Progenitor cell of endocrine pancreas (in vitro differentiated cells): ENCODE measurements at regions not wholly inside any gene's neighbourhood (a gene's known extent, or its start where the extent isn't known, plus 50 kb on each side); places are given as distances from the start of the nearest gene placed in this dataset.
A peak's percentile ranks its signal among the peaks of the same experiment; 100 is the strongest.
"Not testable (repeated sequence)": the region's sequence is repeated elsewhere in the genome, so short reads cannot be mapped to it uniquely, and the experiment has no call there.

ENCODE experiments used
- DNase-seq: peaks from one replicate; pipeline ENCODE4 v3.0.0; 2021; ENCODE audit warnings: low spot score; ENCODE audit not compliant: unreplicated experiment
- H3K27ac Mint-ChIP-seq: 2 replicates; pipeline ENCODE4 v1.8.0; 2021; ENCODE audit warnings: mild to moderate bottlenecking, moderate library complexity, mixed read lengths
- H3K27me3 Mint-ChIP-seq: 2 replicates; pipeline ENCODE4 v1.8.0; 2021; ENCODE audit warnings: mixed read lengths
- H3K36me3 Mint-ChIP-seq: 2 replicates; pipeline ENCODE4 v1.8.0; 2022; ENCODE audit warnings: mixed read lengths; ENCODE audit not compliant: insufficient read depth
- H3K4me1 Mint-ChIP-seq: 2 replicates; pipeline ENCODE4 v1.8.0; 2021; ENCODE audit warnings: low read depth, mixed read lengths
- H3K4me3 Mint-ChIP-seq: 2 replicates; pipeline ENCODE4 v1.8.0; 2021; ENCODE audit warnings: low read depth, mild to moderate bottlenecking, moderate library complexity, mixed read lengths
- H3K9me3 Mint-ChIP-seq: 2 replicates; pipeline ENCODE4 v1.8.0; 2021; ENCODE audit warnings: low read depth, mixed read lengths
- TF ChIP-seq, protein P1 (sequence below): fragments of 200-600 bp; sonication (generic); IDR thresholded peaks from one replicate; pipeline ENCODE4 v1.5.0; 2021; ENCODE audit warnings: antibody characterized with exemption, mild to moderate bottlenecking; ENCODE audit not compliant: unreplicated experiment

DNA sequence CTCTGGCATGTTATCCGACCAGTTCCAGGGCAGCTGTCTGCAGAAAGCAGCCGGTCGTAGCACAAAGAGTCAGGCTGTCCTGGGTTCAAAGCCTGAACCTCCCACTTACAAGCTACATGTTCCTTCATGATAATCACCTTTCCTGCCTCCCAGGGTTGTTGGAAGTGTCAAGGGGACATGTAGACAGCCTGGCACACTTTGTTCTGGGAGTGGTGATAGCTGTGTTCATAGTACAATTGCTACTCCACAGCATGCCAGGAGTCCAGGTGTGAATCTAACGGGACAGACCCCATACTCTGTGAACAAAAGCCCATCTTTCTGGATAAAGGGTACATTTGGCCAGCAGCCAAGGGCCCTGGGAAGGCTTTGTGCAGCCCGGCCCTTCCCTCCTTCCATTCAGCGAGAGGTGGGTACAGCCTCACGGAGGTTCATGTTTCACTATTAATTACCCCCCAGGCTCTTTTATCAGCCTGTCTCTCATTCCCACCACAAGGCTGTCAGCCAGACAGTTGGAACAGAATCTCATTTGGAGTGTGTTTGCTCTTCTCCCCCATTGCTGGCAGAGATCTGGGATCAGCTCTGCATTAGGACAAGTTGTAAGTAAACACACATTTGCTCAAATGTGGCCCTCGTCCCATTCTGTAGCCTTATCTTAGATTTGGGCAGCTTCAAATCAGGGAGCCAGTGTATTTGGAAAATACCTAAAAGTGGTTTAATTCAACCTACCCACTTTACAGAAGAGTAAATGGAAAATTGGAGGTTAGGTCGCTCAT lies 101.2 kb downstream of the PROP1 start:
- not testable (repeated sequence) for DNase-seq, H3K27ac Mint-ChIP-seq, H3K4me1 Mint-ChIP-seq, H3K4me3 Mint-ChIP-seq, H3K9me3 Mint-ChIP-seq, H3K36me3 Mint-ChIP-seq, H3K27me3 Mint-ChIP-seq

DNA sequence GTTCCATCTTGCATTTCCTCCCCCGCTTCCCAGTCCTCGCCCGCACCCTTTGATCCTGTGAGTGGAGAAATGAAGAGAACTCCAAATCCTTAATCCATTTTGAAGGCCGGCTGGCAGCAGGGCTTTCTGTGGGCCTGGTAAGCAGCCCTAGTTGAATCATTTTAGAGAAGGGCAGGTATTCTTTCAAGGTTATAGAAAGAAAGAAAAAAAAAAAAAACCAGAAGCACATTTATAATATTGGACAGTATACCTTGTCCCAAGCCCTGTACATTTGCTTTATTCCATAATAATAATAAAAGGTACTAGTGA lies 103.7 kb downstream of the PROP1 start:
- H3K9me3 Mint-ChIP-seq, DNase-seq, H3K36me3 Mint-ChIP-seq: not testable (repeated sequence)

DNA sequence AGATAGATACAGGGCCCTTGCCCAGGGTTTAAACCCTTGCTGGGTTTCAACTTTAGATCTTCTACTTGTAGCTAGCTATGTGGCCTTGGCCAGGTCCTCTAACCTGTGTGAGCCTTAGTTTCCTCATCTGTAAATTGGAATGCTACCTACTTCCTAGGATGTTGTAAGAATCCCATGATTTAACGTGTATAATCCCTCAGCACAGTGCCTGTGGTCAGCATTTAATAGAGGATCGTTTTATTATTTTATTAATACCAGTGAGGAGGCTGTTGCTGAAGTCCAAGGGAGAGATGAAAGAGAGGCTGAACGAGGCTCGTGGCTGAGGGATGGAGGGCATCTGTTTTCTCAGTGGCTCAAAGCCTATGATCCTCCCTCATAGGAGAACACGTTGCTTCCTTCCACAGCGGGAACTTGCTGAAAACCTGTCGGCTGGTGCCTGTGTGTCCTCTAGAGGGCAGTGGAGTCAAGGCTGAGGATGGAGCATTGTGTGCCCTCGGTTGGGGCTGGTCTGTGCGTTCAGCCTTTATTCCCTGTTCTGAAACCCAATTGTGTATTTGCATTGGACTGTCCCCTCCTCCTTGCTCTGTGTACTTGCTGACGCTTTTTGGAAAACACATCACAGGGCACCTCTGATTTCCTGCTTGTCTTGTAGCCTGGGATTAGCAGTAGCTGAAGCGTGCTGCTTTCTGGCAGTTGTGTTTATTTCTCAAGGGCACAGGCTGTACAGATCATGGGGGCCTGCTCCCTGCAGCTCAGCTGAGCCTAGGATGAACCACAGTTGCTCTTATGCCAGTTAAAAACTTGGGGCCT lies 104.3 kb downstream of the PROP1 start:
- H3K36me3 Mint-ChIP-seq, H3K4me3 Mint-ChIP-seq, DNase-seq, H3K27me3 Mint-ChIP-seq, H3K27ac Mint-ChIP-seq, H3K9me3 Mint-ChIP-seq, H3K4me1 Mint-ChIP-seq: not testable (repeated sequence)
- TF ChIP-seq, protein P1, sequence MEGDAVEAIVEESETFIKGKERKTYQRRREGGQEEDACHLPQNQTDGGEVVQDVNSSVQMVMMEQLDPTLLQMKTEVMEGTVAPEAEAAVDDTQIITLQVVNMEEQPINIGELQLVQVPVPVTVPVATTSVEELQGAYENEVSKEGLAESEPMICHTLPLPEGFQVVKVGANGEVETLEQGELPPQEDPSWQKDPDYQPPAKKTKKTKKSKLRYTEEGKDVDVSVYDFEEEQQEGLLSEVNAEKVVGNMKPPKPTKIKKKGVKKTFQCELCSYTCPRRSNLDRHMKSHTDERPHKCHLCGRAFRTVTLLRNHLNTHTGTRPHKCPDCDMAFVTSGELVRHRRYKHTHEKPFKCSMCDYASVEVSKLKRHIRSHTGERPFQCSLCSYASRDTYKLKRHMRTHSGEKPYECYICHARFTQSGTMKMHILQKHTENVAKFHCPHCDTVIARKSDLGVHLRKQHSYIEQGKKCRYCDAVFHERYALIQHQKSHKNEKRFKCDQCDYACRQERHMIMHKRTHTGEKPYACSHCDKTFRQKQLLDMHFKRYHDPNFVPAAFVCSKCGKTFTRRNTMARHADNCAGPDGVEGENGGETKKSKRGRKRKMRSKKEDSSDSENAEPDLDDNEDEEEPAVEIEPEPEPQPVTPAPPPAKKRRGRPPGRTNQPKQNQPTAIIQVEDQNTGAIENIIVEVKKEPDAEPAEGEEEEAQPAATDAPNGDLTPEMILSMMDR, result peak; percentile 42

More for the DNA sequence above, 103.7 kb downstream of the PROP1 start:
- H3K4me1 Mint-ChIP-seq, H3K27me3 Mint-ChIP-seq, H3K4me3 Mint-ChIP-seq, H3K27ac Mint-ChIP-seq: not testable (repeated sequence)

DNA sequence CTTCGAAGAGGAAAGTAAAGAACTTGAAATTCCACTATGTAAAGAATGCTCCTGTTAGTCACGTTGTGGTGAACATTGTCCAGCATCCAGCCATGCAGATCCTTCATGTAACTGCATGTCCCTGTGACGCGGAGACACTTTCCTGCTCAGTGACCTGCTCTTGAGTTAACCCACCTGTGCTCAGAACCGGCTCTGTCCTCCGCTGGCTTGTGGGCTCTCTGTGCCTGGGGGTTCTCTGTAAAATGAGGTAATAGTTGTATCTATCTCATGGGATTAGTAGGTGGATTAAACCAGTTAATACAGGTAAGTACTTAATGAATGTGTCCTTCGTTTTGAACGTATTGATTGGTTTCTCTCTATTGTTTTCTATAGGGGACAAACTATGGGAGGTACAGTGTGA lies 100.6 kb upstream of the FAM153A start:
- H3K36me3 Mint-ChIP-seq, H3K4me1 Mint-ChIP-seq, H3K27me3 Mint-ChIP-seq, H3K27ac Mint-ChIP-seq, DNase-seq, H3K9me3 Mint-ChIP-seq, H3K4me3 Mint-ChIP-seq: not testable (repeated sequence)

DNA sequence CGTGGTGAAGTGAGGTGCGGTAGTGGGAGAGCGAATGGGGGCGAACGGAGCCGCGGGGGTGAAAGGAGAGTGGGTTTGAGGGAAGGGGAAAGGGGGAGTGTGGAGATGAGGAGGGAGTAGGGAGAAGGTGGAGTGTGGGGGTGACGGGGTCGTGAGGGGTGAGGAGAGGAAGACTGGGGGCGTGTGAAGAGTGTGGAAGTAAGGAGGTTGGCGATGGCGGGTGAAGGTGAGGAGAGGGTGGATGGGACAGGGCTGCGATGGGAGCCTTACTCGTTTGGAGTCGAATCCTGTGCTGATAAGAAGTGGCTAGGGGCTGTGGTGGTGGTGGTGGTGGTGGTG lies 93.2 kb upstream of the FAM153A start:
- not testable (repeated sequence) for H3K27me3 Mint-ChIP-seq, DNase-seq, H3K36me3 Mint-ChIP-seq, H3K4me1 Mint-ChIP-seq, H3K9me3 Mint-ChIP-seq, H3K27ac Mint-ChIP-seq
- H3K4me3 Mint-ChIP-seq, result peak overlapping the region; percentile 74

DNA sequence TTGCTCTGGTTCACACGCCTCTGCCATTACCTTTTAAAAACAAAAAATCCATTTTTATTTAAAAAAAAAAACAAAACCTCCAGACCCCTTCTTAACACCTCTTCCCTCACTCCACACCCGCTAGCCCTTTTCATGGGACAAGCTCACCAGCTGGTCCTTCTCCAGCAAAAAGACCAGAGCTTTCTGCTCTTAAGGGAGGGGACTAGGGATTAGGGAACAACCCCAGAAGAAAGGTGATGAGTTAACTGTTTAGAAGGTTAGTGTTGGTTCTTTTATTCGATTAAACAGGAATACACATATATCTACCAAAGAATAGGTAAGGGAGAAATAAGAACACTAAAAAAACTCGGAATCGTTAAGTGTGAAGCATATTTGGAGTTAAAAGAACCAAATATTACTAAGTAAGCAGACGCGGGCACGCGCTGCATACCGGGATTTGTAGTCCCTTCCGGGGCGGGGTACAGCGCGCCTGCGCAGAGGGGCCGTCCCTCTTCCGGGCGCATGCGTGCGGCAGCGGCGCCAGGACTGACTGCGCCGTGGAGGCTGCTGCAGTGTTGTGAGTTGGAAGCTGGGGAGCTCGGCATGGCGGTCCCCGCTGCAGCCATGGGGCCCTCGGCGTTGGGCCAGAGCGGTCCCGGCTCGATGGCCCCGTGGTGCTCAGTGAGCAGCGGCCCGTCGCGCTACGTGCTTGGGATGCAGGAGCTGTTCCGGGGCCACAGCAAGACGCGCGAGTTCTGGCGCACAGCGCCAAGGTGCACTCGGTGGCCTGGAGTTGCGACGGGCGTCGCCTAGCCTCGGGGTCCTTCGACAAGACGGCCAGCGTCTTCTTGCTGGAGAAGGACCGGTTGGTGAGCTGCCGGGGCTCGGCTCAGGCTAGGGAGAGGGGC lies 92.6 kb upstream of the FAM153A start:
- not testable (repeated sequence) for H3K27me3 Mint-ChIP-seq, DNase-seq, H3K4me1 Mint-ChIP-seq, H3K27ac Mint-ChIP-seq, H3K4me3 Mint-ChIP-seq, H3K9me3 Mint-ChIP-seq, H3K36me3 Mint-ChIP-seq

DNA sequence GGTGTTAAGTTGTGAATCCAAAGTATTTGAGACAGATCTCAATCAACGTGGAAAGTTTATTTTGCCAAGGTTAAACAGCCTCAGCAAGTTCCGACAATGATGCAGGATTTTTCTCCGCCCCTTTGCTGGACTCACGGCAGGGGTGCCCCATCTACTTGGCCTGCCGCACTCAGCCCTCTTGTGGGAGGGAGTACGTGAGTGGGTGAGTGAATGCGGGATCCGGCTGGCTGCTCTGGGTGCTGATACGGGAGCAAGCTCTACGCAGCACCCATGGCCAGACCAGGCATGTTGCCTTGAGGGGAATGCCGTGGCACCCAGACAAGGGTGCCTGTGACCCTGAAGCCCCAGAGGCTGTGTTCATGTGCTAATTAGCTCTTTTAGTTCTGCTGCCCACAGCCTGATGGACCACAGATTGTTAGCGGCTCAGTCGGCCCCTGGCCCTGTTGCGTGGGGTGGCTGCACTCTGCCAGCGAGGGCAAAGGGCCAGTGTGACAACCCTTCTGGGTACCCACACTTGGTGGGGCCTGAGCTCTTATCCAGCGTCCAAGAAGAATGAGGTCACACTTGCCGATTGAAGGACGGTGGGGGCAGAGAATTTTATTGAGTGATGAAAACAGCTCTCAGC lies 81.2 kb upstream of the FAM153A start:
- H3K27ac Mint-ChIP-seq, H3K4me3 Mint-ChIP-seq, H3K27me3 Mint-ChIP-seq, H3K4me1 Mint-ChIP-seq, H3K9me3 Mint-ChIP-seq, DNase-seq, H3K36me3 Mint-ChIP-seq: not testable (repeated sequence)

DNA sequence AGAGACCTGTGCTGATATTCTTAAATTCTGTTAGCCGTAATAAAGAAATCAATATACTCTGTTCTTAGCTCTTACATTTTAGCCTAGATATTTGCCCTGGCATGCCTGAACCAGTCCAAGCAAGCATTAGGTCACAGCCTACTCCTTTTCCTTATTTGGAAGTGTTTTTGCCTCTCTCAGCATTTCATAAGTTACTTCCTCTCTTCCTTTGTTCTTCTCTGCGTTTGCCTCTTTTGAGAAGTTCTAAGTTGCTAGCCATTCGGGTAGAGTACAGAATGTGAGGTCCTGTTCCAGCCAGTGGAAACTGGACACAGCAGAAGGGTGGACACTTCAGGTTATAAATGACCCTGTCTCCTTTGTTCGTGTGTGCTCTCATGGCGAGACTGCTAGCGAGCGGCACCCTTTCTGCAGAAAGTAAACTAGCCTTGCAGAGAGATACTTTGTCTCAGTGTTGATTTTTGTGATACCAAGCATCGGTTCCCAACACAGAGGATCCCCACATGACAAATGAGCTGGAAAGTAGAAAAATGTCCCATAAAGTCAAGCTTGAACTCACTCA lies 75.0 kb upstream of the FAM153A start:
- not testable (repeated sequence) for DNase-seq, H3K27me3 Mint-ChIP-seq, H3K36me3 Mint-ChIP-seq, H3K9me3 Mint-ChIP-seq, H3K4me3 Mint-ChIP-seq, H3K4me1 Mint-ChIP-seq
- H3K27ac Mint-ChIP-seq, result peak overlapping the region; percentile 64

DNA sequence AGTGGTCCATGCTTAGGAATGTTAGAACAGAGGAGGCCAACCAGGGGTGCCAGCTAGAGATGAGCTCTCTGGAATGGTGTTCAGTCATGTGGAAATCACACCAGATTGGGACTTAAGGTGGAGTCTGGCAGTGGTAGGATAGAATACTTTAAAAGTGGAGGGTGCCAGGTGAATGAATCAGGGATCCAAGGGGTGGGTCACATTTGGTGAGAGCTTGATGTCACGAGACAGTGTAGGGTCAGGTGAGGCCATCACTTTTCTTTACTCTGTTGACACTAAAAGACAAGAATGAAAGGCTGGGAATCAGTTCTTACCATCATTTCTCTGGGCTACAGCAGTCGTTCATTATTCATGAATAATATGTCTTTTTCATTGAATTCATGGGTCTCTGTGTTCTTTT lies 73.8 kb upstream of the FAM153A start:
- H3K36me3 Mint-ChIP-seq, H3K27me3 Mint-ChIP-seq, H3K27ac Mint-ChIP-seq, H3K4me3 Mint-ChIP-seq, H3K9me3 Mint-ChIP-seq, DNase-seq, H3K4me1 Mint-ChIP-seq: not testable (repeated sequence)

DNA sequence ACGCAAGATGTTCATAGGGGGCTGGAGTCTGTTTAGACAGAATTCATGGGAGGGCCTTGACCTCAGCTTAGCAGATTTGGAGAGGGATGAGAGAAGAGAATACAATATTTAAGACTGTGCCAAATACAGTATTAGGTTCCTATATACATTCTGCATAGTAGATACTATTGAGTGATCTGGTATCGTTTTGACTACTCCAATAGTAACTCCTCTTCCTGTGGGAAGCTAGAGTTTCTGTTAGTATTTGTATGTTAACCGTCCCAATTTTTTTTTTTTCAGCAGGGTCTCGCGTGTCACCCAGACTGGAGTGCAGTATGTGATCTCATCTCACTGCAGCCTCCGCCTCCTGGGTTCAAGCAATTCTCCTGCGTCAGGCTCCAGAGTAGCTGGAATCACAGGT lies 65.2 kb upstream of the FAM153A start:
- not testable (repeated sequence) for H3K27ac Mint-ChIP-seq, H3K36me3 Mint-ChIP-seq, H3K4me1 Mint-ChIP-seq, H3K4me3 Mint-ChIP-seq, H3K27me3 Mint-ChIP-seq, H3K9me3 Mint-ChIP-seq, DNase-seq

DNA sequence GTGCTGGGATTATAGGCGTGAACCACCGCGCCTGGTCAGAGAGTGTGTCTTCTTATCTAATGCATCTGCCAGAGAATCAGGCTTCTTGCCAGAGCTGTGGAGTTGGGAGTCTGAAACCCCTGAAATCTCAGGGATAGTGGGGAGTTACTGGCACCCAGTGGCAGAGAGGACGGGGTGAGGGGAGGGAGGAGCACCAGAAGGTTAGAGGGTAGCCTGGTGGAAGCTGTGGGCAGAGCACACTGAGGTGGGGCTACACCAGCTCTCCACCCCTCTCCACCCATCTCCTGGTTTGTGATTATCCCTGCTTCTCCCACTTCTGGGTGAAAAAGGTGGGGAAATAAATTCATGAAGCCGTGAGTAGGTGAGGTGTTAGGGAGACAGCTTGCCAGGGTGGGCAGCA lies 63.9 kb upstream of the FAM153A start:
- not testable (repeated sequence) for H3K27me3 Mint-ChIP-seq, H3K9me3 Mint-ChIP-seq, H3K4me3 Mint-ChIP-seq, H3K4me1 Mint-ChIP-seq, H3K36me3 Mint-ChIP-seq, H3K27ac Mint-ChIP-seq, DNase-seq
